IPS-15b (cell line): ENCODE measurements at regions not wholly inside any gene's neighbourhood (a gene's known extent, or its start where the extent isn't known, plus 50 kb on each side); places are given as distances from the start of the nearest gene placed in this dataset.

Source experiments
- H3K27me3 ChIP-seq: one replicate; pipeline ENCODE4 v1.6.1; 2013; ENCODE audit warnings: low read length; ENCODE audit not compliant: control insufficient read depth, insufficient read depth
- H3K36me3 ChIP-seq: one replicate; pipeline ENCODE4 v1.6.1; 2013; ENCODE audit warnings: low read length; ENCODE audit not compliant: control insufficient read depth, insufficient read depth
- H3K4me1 ChIP-seq: one replicate; pipeline ENCODE4 v1.6.1; 2013; ENCODE audit warnings: mild to moderate bottlenecking, low read length; ENCODE audit not compliant: control insufficient read depth, insufficient read depth
- H3K4me3 ChIP-seq: one replicate; pipeline ENCODE4 v1.5.1; 2013; ENCODE audit warnings: low read depth, low read length
- H3K9ac ChIP-seq: one replicate; pipeline ENCODE4 v1.6.1; 2013; ENCODE audit warnings: low read depth, mild to moderate bottlenecking, low read length
- H3K9me3 ChIP-seq: one replicate; pipeline ENCODE4 v1.6.1; 2013; ENCODE audit warnings: mild to moderate bottlenecking, low read length; ENCODE audit not compliant: control insufficient read depth, insufficient read depth

DNA sequence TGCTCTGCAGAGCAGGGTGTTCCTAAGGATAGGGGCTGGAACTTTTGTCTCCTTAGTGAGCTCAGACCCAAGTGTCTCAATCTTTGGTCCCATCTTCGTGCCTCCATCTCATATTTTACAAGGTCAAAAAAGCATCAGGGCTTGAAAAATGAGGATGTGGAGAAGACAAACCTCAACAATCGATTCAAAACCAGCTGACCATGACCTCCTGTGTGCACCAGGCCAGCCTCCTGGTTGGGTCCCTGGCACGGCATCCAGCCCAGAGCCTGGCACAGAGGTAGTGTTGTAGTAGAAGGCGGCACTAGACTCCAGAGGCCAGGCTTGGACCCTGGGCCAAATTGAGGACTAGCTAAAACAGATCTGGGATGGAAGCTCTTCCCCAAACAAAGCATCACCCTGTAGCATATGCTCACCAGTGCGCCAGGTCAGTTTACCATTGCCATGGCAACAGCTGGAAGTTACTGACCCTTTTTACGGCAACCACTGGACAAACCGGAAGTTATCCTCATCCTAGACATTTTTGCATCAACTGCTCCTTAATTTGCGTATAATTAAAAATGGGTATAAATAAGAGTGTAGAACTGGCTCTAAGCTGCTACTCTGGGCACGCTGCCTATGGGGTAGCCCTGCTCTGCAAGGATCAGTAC lies 69.3 kb upstream of the BLCAP start:
- Histone ChIP-seq H3K4me1 (peaks cover 14% of the 10 kb centered on the region), H3K27me3 (no peaks in the 10 kb centered on the region), H3K9me3 (no peaks in the 10 kb centered on the region), H3K36me3 (no peaks in the 10 kb centered on the region), H3K4me3 (no peak overlapping the region), H3K9ac (no peak overlapping the region)

GRCh38 chr20:37596168-37596567 lies 68.5 kb upstream of the BLCAP start:
- no peak overlapping the region for H3K9ac ChIP-seq
- no peaks in the 10 kb centered on the region for H3K36me3 ChIP-seq
- no peak overlapping the region for H3K4me3 ChIP-seq
- no peaks in the 10 kb centered on the region for H3K9me3 ChIP-seq
- H3K4me1 ChIP-seq = peaks cover 14% of the 10 kb centered on the region
- no peaks in the 10 kb centered on the region for H3K27me3 ChIP-seq

- no peak overlapping the region for H3K4me3 ChIP-seq
- no peaks in the 10 kb centered on the region for H3K9me3 ChIP-seq
- peaks cover 8% of the 10 kb centered on the region for H3K4me1 ChIP-seq
- H3K9ac ChIP-seq = no peak overlapping the region
- no peaks in the 10 kb centered on the region for H3K36me3 ChIP-seq
- no peaks in the 10 kb centered on the region for H3K27me3 ChIP-seq
Measured at GRCh38 chr20:37593710-37594109, 66.0 kb upstream of the BLCAP start.

GRCh38 chr20:37590938-37591490 lies 63.3 kb upstream of the BLCAP start:
- H3K4me3 ChIP-seq = no peak overlapping the region
- H3K27me3 ChIP-seq = no peaks in the 10 kb centered on the region
- H3K9ac ChIP-seq = no peak overlapping the region
- no peaks in the 10 kb centered on the region for H3K4me1 ChIP-seq
- no peaks in the 10 kb centered on the region for H3K9me3 ChIP-seq
- H3K36me3 ChIP-seq = no peaks in the 10 kb centered on the region

GRCh38 chr20:37586078-37586477 lies 58.4 kb upstream of the BLCAP start:
- no peaks in the 10 kb centered on the region for H3K36me3 ChIP-seq
- H3K9me3 ChIP-seq = no peaks in the 10 kb centered on the region
- H3K4me1 ChIP-seq = no peaks in the 10 kb centered on the region
- no peak overlapping the region for H3K4me3 ChIP-seq
- H3K27me3 ChIP-seq = no peaks in the 10 kb centered on the region
- no peak overlapping the region for H3K9ac ChIP-seq

DNA sequence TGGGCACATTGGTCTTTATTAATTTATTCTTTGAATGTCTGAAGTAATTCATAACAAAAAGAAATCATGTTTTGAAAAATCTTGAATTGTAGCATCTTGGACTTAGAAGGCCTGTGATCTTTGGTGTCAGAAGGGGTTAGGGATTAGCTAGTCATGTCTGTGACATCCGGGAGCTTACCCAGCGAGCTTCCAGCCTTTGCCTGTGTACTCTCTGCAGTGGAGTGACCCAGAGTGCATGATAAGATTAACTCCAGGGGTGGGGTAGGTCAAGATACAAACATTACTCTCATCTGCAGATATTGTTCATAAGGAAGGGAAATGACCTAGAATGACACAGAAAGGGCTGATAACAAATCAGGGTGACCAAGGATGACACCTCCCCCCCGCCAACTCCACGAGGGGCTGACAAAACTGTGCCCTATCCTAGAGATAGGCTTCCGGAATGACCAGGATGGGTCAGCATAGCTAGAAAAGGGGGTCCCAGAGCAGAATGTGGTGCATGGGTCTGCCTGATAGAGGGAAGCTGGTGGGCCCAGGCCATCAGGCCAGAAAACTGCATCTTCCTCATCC lies 56.6 kb upstream of the BLCAP start:
- Histone ChIP-seq H3K9me3 (no peaks in the 10 kb centered on the region), H3K4me3 (no peak overlapping the region), H3K4me1 (no peaks in the 10 kb centered on the region), H3K27me3 (no peaks in the 10 kb centered on the region), H3K36me3 (no peaks in the 10 kb centered on the region), H3K9ac (no peak overlapping the region)

- Histone ChIP-seq H3K27me3 (no peaks in the 10 kb centered on the region), H3K9me3 (no peaks in the 10 kb centered on the region), H3K4me1 (no peaks in the 10 kb centered on the region), H3K4me3 (no peak overlapping the region), H3K36me3 (no peaks in the 10 kb centered on the region), H3K9ac (no peak overlapping the region)
Measured at GRCh38 chr20:37581246-37581645, 53.6 kb upstream of the BLCAP start.

GRCh38 chr20:37580069-37580468 lies 52.4 kb upstream of the BLCAP start:
- H3K4me1 ChIP-seq = no peaks in the 10 kb centered on the region

DNA sequence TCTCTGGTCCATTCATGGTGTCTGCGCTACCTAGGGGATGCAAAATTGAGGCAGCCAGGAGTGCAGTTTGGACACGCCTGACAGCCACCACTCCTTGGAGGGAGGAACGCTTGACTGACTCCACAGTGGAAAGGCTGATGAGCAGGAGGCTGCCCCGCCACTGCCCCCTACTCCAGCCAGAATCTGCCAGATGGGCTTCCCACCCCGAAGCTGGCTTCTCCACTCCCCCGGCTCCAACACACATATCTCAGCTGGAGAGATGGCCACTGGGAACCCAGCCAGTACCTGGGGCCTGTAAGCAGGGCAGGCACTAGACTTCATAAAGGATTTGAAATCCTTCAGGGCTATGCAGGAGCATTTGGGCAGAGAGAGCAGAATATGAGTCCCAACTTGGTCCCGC lies 51.4 kb upstream of the BLCAP start:
- H3K4me1 ChIP-seq = no peaks in the 10 kb centered on the region
- no peaks in the 10 kb centered on the region for H3K36me3 ChIP-seq
- no peaks in the 10 kb centered on the region for H3K9me3 ChIP-seq
- no peaks in the 10 kb centered on the region for H3K27me3 ChIP-seq
- no peak overlapping the region for H3K4me3 ChIP-seq
- no peak overlapping the region for H3K9ac ChIP-seq

More at GRCh38 chr20:37580069-37580468, 52.4 kb upstream of the BLCAP start:
- H3K36me3 ChIP-seq = no peaks in the 10 kb centered on the region
- H3K27me3 ChIP-seq = no peaks in the 10 kb centered on the region
- no peaks in the 10 kb centered on the region for H3K9me3 ChIP-seq
- no peak overlapping the region for H3K9ac ChIP-seq
- no peak overlapping the region for H3K4me3 ChIP-seq

DNA sequence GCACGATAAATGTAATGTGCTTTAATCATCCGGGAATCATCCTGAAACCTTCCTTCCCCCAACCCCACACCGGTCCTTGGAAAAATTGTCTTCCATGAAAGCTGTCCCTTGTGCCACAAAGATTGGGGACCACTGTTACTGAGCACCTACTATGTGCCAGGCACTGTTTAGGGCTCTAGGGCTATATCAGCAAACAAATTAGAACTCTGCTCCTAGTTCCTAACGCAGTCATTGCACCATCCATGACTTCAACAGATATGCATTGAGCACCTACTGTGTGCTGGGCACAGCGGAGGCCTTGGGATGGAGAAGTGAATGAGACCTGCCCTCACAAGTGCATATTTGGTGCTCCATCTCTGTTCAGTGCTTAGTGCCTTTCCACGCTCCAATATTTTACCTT lies 50.3 kb upstream of the BLCAP start:
- H3K36me3 ChIP-seq = no peaks in the 10 kb centered on the region
- H3K4me3 ChIP-seq = no peak overlapping the region
- no peaks in the 10 kb centered on the region for H3K27me3 ChIP-seq
- H3K9ac ChIP-seq = no peak overlapping the region
- no peaks in the 10 kb centered on the region for H3K4me1 ChIP-seq
- no peaks in the 10 kb centered on the region for H3K9me3 ChIP-seq
